ENCODE measurements at regions not wholly inside any gene's neighbourhood (a gene's known extent, or its start where the extent isn't known, plus 50 kb on each side); places are given as distances from the start of the nearest gene placed in this dataset.

GRCh38 chr2:145034511-145034910, 514.6 kb upstream of the ZEB2 start:
- Histone ChIP-seq H3K27ac (ENCODE audit: low read length) (no peak overlapping the region), H3K4me1 (ENCODE audit: control insufficient read depth, insufficient read depth, low read length) (no peaks in the 10 kb centered on the region), H3K4me3 (ENCODE audit: low read depth in 2 of 2, low read length in 2 of 2) (no peak overlapping the region), H3K27me3 (ENCODE audit: control insufficient read depth, insufficient read depth, low read length) (no peaks in the 10 kb centered on the region), H3K9me3 (ENCODE audit: control insufficient read depth, insufficient read depth, low read depth, low read length) (no peaks in the 10 kb centered on the region), H3K36me3 (ENCODE audit: control insufficient read depth, insufficient read depth, low read length) (no peaks in the 10 kb centered on the region)
- POLR2A ChIA-PET, result no interaction called here
- intact Hi-C loops (cut with micrococcal nuclease; ENCODE audit: unreplicated experiment) (no loop called here), in situ Hi-C loops (cut with HindIII; ENCODE audit: low pct_unique_long_range_greater_than_20kb, low sequenced_read_pairs) (no loop called here)
- CTCF ChIA-PET, result no interaction called here
- DNase-seq (ENCODE audit: low read depth, low spot score) (no peak), ATAC-seq (no peak)
- no peak for TF ChIP-seq REST (IDR thresholded peaks at IDR 0.05; ENCODE audit: insufficient read depth in 1 of 2, low read depth in 2 of 2, low read length in 1 of 2)
- TF ChIP-seq CTCF (IDR thresholded peaks at IDR 0.05), result no peak
- TF ChIP-seq TCF7L2 (IDR thresholded peaks at IDR 0.05; ENCODE audit: low read depth, low read length), result no peak
- TF ChIP-seq SIN3A (IDR thresholded peaks at IDR 0.05; ENCODE audit: borderline replicate concordance, insufficient read depth, low read depth, low read length), result no peak
- no peak for TF ChIP-seq POLR2AphosphoS5 (IDR thresholded peaks at IDR 0.05; ENCODE audit: low read depth, low read length)
- BruUV-seq (replicated peaks), result no TSS peak

GRCh38 chr2:145033438-145033837, 513.5 kb upstream of the ZEB2 start:
- H3K9me3 ChIP-seq (ENCODE audit: control insufficient read depth, insufficient read depth, low read depth, low read length), result no peaks in the 10 kb centered on the region
- H3K36me3 ChIP-seq (ENCODE audit: control insufficient read depth, insufficient read depth, low read length), result no peaks in the 10 kb centered on the region
- no peak overlapping the region for H3K4me3 ChIP-seq (ENCODE audit: low read depth in 2 of 2, low read length in 2 of 2)
- DNase-seq (ENCODE audit: low read depth, low spot score) (no peak), ATAC-seq (no peak)
- in situ Hi-C loops (cut with HindIII; ENCODE audit: low pct_unique_long_range_greater_than_20kb, low sequenced_read_pairs) (no loop called here), intact Hi-C loops (cut with micrococcal nuclease; ENCODE audit: unreplicated experiment) (no loop called here)
- H3K4me1 ChIP-seq (ENCODE audit: control insufficient read depth, insufficient read depth, low read length), result no peaks in the 10 kb centered on the region
- ChIA-PET POLR2A (no interaction called here), CTCF (no interaction called here)
- no peaks in the 10 kb centered on the region for H3K27me3 ChIP-seq (ENCODE audit: control insufficient read depth, insufficient read depth, low read length)
- BruUV-seq (replicated peaks), result no TSS peak
- TF ChIP-seq REST (IDR thresholded peaks at IDR 0.05; ENCODE audit: insufficient read depth in 1 of 2, low read depth in 2 of 2, low read length in 1 of 2) (no peak), SIN3A (IDR thresholded peaks at IDR 0.05; ENCODE audit: borderline replicate concordance, insufficient read depth, low read depth, low read length) (no peak), CTCF (IDR thresholded peaks at IDR 0.05) (no peak)
- H3K27ac ChIP-seq (ENCODE audit: low read length), result no peak overlapping the region
